ENCODE measurements at regions not wholly inside any gene's neighbourhood (a gene's known extent, or its start where the extent isn't known, plus 50 kb on each side); places are given as distances from the start of the nearest gene placed in this dataset.

DNA sequence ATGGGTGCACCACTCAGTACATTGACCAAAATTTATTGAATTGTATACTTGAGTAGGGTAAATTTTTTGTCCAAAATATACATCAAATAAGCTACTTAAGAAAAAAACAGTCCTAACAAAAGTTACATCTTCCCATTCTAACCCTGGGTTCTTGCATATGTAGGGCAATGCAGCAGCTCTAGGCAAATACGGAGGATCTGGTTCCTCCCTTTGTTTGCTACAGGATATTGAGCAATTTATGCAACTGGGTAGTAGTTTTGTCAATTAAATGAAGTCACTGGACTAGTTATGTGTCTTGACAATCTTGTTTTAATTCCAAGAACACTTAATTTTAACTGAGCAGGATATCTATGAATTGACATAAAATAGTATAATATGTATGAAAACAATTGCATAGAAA, 1507.2 kb upstream of the PIK3C3 start:
- DNase-seq (ENCODE audit: low spot score), result no peak

- no peak for DNase-seq (ENCODE audit: low spot score)
These were observed 1514.9 kb upstream of the PIK3C3 start for GRCh38 chr18:40440088-40440487.

DNA sequence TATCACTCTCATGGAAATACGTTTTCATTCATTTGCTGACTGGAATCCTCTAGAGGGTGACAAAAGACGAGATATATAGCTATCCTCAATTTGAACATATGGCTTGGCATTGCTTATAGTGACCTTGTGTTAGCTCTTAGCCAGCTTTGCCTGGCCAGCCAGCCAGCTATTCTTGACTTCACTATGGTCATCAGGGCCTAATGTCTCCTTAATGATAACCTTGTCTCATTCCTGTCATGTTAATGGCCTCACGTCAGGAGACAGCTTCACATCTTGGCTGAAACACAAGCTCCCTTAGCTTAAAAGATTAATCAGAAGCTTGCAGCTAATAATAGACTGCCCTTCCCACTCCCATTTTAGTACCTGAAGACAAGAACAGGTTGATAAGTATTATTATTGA, 1517.5 kb upstream of the PIK3C3 start:
- no peak for DNase-seq (ENCODE audit: low spot score)

GRCh38 chr18:40431071-40431985, 1523.7 kb upstream of the PIK3C3 start:
- DNase-seq (ENCODE audit: low spot score), result no peak

DNA sequence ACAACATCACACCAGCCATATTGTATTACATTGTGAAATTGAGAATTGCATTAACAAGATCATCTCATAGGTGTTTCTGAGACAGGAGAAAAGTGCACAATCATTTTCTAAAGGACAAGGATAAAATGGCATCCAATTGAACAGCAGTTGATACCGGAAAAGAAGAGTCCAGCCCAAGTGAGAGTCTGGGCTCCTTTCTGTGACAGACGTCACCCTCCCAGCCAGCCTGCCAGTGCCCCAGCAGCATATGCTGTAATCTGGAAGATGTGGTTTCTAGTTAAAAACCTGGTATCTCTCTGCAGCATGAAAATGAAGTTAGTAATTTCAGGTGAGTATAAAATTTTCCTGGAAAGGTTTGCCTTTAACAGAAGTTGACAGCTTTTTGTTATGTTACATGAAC, 1531.7 kb upstream of the PIK3C3 start:
- DNase-seq (ENCODE audit: low spot score), result no peak

- no peak for DNase-seq (ENCODE audit: low spot score)
These were observed 1534.4 kb upstream of the PIK3C3 start for GRCh38 chr18:40420675-40421074.

DNA sequence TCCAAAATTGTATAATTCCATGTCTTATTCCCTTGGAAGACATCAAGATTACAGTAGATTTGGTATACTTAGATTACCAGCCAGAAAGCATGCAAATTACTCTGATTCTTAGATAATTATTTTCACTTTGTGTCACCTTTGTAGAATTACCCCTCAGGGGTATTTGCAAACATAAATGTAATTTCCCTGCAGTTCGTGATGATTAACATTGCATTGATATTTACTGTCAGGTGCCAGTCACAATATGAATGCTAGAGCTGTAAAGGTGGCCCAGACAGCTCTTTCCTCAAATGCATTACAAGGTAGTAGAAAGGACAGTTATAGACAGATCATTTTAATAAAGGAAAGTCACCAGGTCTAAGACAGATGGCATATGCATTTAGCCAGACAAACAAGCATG, 1537.5 kb upstream of the PIK3C3 start:
- DNase-seq (ENCODE audit: low spot score), result no peak

- no peak for DNase-seq (ENCODE audit: low spot score)
These were observed 1539.2 kb upstream of the PIK3C3 start for GRCh38 chr18:40415821-40416220.

DNA sequence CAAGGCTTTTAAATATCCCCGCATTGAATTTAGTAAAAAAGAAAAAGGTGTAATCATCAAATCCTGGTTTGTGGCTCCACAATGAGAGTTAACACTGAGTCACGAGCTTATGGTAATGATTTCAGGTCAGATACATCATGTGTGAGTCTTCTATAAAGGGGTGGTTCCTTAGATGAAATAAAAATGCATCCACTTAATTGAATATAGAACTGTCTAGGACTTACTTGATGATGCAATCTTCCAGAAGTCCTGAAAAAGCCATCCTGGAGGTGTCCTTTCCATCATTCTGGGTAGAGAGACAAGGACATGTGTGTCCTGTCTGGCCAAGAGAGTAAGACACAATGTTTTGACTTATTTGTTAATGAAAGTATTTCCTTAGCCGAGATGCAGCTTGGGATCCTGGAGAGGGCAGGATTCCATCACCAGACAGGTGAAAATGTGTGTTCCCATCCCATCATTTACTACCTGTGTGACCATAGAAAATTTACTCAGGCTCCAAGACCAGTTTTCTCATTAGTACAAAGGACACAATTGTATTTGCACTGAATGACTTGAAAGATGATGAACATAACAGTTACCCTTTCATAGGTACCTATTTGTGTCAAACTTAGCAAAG, 1539.8 kb upstream of the PIK3C3 start:
- no peak for DNase-seq (ENCODE audit: low spot score)

DNA sequence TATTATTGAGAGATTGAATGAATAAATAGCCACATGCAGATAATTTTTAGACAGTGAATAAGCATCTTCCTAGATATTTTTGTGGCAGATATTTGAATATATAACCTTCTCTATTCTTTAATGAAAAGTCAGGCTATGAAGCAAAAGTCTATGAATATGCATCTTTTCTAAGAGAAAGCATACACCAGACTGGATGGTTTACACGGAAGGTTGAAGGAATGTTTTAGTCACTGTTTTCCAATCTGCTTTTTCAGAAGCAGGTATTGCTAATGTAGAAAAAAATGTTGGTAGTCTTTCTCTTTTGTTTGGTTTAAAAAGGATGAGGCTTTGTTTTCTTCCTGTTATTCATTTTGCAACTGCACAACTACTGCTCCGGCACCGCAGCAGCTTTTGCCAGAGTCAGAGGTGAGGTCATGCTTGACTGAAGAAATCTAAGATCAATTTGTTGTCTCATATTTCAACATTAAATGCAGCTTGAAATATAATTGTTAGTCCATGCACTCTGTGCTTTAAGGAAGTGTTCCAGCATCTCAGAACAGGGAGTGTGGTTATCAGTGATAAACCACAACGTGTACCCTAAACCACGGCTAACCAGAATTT, 1540.8 kb upstream of the PIK3C3 start:
- no peak for DNase-seq (ENCODE audit: low spot score)

DNA sequence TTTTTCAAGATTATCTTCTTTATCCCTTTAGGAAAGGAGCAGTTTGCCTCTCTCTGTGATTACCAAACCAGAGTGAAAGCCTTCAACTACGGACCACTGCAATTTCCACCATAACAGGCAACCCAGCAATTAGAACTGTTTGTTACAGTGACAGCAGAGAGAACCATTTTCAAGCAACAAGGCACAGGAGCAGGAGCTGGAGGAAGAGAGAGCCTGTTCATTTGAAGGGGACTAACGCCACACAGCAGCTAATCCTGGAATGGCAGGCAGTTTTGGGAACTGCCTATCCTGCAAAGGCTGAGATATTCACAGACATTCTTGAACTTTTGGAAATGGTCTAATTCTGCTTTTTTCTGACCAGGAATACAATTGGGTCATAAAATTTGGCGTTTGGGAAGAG, 1541.9 kb upstream of the PIK3C3 start:
- DNase-seq (ENCODE audit: low spot score), result peak; percentile 17

GRCh38 chr18:40412410-40412809, 1542.6 kb upstream of the PIK3C3 start:
- DNase-seq (ENCODE audit: low spot score), result no peak

- DNase-seq (ENCODE audit: low spot score), result no peak
These were observed 1547.1 kb upstream of the PIK3C3 start for GRCh38 chr18:40407909-40408308.

DNA sequence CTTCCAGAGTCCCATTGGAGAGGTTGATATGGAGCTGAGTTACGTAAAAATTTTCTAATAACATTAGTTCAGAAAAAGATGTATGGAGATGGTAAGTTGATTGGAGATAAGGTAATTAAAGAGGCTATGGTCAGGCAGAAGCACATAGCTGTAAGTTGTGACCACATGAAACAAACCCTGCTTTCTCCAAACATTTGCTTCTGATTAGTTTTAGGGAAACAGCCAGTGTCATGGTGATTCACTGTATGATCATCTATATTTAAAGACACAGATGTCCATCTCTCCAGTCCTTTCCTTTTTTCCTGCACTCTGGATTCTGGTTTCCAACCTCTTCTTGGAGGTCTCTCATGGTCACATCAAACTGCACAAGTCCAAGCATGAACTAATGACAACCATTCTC, 1550.8 kb upstream of the PIK3C3 start:
- no peak for DNase-seq (ENCODE audit: low spot score)

- DNase-seq (ENCODE audit: low spot score), result no peak
These were observed 1553.0 kb upstream of the PIK3C3 start for GRCh38 chr18:40402052-40402451.

GRCh38 chr18:40388121-40388520, 1566.9 kb upstream of the PIK3C3 start:
- no peak for DNase-seq (ENCODE audit: low spot score)

GRCh38 chr18:40387130-40387787, 1567.8 kb upstream of the PIK3C3 start:
- DNase-seq (ENCODE audit: low spot score), result no peak

DNA sequence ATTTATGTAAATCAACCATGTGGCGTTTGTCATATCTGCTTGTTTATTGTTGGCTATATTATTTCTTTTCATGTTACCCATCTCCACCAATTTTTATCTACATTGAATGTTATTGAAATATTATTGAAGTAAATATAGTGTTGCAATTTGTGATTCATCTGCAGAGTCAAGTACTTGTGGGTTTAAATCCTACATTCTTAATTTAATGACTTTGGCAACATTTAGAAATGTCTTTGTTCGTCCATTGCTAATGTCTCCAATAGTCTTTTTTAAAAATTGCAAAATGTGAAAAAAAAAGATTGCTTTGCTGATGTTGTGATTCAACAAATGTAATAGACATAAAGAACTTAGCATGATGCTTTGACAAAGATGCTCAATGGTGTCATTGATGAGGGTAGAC, 1572.8 kb upstream of the PIK3C3 start:
- DNase-seq (ENCODE audit: low spot score), result no peak

- DNase-seq (ENCODE audit: low spot score), result no peak
These were observed 1574.2 kb upstream of the PIK3C3 start for GRCh38 chr18:40380686-40381439.

DNA sequence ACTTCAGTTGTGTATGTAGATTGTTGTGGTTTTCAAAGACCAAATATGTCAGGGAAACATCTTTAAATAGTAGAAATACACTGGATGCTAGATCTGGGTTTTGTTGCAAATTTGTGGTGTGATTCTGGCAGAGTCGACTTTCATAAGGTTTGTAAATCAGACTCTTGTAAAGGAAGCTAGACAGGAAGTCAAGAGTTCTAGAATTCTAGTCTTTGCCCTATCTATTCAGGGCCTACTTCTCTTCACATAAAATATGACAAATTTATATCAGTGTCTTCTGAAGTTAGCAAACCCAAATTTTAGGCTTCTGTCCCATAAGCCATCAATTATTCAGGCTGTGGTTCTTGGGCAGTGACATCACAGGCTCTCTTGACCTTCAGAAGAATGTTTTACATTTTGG, 1579.2 kb upstream of the PIK3C3 start:
- DNase-seq (ENCODE audit: low spot score), result no peak

GRCh38 chr18:40371673-40372072, 1583.4 kb upstream of the PIK3C3 start:
- DNase-seq (ENCODE audit: low spot score), result no peak

DNA sequence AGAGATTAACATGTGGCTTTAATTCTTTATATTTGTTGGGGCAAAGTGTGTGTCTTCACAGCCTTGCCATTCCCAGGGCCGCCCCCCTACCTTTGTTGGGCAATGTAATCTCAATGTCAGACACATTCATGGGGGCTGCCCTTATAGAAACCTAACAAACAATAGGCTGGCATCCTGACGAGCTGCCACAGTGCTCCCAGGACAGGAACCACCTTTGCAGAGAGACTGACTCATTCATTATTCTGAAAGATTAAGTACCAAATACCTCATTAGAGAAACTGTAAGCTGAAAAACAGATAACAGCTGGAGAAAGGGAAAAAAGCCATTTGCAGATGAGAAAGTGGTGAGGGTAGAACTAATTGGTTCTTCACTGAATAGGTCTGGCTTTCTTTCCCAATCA, 1587.5 kb upstream of the PIK3C3 start:
- no peak for DNase-seq (ENCODE audit: low spot score)
